GM18517 (cell line): ENCODE measurements at regions not wholly inside any gene's neighbourhood (a gene's known extent, or its start where the extent isn't known, plus 50 kb on each side); places are given as distances from the start of the nearest gene placed in this dataset.
"Not testable (repeated sequence)": the region's sequence is repeated elsewhere in the genome, so short reads cannot be mapped to it uniquely, and the experiment has no call there.

Experiments used
- ATAC-seq: cut with Tn5 transposase; IDR thresholded peaks from one replicate; pipeline ENCODE4 v1.9.1; 2021; ENCODE audit warnings: mild to moderate bottlenecking, moderate library complexity; ENCODE audit not compliant: unreplicated experiment

GRCh38 chr10:119996944-119997343, 104.4 kb downstream of the SEC23IP start:
- ATAC-seq = no peak

DNA sequence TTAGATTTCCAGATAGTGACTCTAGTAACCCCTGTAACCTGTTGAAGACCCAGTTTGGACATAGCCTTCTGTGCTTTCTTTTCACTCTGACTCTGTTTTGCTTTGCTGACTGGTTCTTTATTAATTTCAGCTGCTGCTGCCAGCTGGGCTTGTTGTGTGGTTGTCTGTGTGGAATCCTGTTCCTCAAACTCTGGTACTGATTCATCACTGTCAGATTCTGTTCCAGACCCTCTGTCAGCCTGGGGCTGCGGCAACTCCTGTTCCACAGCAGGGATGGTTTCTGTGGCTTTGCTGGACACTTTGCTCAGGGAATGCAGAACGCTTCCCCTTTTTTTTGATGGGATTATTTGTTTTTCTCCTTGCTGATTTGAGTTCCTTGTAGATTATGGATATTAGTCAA, 104.9 kb downstream of the SEC23IP start:
- no peak for ATAC-seq

- ATAC-seq = no peak
Observed at GRCh38 chr10:120002785-120003184, 110.3 kb downstream of the SEC23IP start.

DNA sequence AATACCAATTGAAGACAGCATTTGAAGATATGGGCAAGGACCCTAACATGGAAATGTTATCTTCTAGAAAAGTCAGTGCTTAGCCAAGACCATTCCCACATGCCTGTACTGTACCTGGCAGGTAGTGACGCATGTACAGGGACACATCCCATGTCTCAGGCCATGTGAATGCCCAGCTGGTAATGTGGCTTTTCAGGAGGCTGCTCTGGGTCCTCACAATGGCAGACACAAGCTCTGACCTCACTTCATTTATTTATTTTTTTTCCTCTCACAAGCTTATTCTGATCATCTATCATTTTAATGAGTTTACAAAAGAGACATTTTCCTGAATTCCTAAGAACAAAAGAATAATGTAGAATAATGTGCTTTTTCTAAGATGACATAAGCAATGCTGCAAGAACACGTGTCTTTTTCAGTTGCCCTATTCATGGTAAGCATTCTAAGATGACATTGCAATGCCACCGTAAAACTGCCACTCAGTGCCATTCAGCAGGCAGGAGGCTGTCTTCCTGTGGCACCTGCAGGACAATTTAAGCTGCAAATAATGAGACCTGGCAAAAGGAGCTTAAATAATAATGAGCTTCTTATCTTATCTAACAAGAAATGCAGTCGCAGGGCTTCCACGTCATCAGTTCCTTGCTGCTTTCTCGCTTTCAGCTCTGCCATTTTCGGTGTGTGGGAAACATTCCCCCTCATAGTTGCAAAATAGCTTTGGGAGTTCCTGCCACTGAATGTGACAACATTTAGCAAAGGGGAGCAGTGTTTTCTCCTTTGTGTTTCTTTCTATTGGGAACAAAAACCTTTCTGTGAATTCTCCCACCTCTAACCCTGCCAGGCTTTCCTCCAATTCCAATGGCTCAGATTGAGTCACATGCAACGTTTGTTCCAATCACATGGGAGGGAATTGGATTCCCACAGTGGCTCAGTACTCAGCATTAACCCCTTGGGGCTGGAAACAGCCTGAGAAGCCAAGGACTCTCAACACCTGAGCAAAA, 113.0 kb downstream of the SEC23IP start:
- no peak for ATAC-seq

DNA sequence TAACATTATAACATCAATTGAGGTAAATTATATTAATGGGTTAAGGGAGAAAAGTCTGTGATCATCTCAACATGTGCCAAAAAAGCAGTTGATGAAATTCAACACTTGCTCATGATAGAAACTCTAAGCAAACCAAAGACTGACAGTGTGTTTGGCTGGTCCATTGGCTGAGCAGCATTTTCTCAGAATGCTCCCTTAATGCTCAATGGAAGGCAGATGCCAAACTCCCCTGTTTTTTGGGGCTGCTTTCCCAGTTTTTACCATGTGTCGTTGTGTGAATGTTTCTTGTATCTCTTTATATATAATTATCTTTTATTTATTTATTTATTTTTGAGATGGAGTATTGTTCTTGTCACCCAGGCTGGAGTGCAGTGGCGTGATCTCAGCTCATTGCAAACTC, 114.7 kb downstream of the SEC23IP start:
- ATAC-seq = no peak

GRCh38 chr10:120011359-120012130, 119.0 kb downstream of the SEC23IP start:
- ATAC-seq = no peak

DNA sequence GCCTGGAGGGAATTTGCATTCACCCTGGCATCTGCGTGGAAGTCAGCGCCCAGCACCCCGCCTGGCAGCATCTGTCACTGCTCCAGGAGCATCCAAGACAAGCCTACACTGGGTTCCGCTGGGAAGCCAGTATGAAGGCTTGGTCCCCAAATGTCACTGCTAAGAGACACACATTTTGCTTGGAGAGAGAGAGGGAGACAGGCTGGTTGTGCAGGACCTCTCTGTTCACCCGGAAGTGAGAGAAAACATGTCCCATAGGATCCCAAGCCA, 119.5 kb downstream of the SEC23IP start:
- ATAC-seq = no peak

DNA sequence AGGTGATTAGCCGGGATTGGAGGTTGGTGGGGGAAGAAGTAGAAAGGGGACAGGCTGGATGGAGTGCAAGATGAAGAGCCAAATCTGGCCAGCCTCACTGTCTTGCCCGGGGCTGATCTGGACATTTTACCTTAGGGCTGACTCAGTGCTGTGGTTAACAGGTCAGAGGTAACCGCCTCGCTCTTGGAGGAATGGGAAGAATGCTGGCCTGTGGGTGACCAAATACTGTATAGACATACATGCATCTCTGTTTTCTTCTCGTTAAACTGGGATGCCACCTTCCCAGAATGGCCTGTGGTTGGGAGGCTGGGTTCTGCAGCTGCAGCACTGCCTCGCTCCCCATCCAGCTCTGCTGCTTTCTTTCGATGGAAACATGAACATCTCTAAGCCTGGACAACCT, 120.0 kb downstream of the SEC23IP start:
- ATAC-seq = no peak

DNA sequence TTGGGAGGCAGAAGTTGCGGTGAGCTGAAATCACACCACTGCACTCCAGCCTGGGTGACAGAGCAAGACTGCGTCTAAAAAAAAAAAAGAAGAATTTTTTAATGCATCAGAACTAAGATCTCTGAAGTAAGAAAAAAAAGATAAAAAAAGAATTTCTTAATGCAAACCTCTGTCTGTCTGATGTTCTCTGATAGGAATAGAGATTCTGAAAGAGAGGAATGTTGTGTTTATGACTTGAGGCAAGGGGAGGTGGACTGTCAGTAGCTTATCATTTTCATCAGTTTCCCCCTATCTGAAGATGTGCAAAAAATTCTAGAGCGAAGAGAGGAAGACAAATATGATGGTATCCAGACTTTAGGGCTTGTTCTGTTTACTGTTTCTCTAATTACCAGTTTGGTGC, 121.5 kb downstream of the SEC23IP start:
- no peak for ATAC-seq

GRCh38 chr10:120015064-120015463, 122.5 kb downstream of the SEC23IP start:
- no peak for ATAC-seq

- ATAC-seq = no peak
Observed at GRCh38 chr10:120016906-120017305, 124.4 kb downstream of the SEC23IP start.

- no peak for ATAC-seq
Observed at GRCh38 chr10:120017733-120018417, 125.3 kb downstream of the SEC23IP start.

GRCh38 chr10:120018695-120019094, 126.2 kb downstream of the SEC23IP start:
- ATAC-seq = no peak

GRCh38 chr10:120019568-120019967, 127.0 kb downstream of the SEC23IP start:
- ATAC-seq = no peak

- ATAC-seq = no peak
Observed at GRCh38 chr10:120022357-120022756, 129.8 kb downstream of the SEC23IP start.

- no peak for ATAC-seq
Observed at GRCh38 chr10:120034236-120034635, 141.7 kb downstream of the SEC23IP start.

DNA sequence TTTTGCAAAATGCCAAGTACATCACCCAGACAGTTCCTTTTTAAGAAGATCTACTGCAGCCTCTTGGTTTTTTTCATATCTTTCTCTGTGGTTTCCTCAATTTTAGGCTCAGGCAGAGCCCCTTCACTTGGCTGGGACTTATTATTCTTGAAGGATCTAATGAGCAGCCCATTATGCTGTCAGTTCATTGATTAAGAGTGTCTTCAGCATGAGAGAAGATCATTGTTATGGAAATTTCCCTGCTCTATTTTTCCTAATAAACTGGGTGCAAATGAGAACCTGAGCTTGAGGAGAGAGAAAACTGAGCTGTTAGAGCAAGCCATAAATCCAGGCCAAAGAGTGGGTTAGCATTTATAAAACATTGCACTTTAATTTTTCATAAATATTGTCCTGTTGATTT, 146.5 kb downstream of the SEC23IP start:
- no peak for ATAC-seq

DNA sequence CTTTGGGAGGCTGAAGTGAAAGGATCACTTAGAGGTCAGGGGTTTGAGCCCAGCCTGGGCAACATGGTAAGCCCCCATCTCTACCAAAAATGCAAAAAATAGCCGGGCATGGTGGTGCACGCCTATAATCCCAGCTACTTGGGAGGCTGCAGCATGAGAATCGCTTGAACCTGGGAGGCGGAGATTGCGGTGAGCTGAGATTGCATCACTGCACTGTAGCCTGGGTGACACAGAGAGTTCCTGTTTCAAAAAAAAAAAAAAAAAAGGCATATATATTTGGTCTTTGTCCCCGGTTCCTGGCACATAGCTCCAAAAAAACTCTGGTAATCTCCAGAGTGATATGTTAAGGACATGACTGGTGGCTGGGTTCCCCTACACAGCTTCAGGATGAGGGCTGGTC, 147.3 kb downstream of the SEC23IP start:
- no peak for ATAC-seq

DNA sequence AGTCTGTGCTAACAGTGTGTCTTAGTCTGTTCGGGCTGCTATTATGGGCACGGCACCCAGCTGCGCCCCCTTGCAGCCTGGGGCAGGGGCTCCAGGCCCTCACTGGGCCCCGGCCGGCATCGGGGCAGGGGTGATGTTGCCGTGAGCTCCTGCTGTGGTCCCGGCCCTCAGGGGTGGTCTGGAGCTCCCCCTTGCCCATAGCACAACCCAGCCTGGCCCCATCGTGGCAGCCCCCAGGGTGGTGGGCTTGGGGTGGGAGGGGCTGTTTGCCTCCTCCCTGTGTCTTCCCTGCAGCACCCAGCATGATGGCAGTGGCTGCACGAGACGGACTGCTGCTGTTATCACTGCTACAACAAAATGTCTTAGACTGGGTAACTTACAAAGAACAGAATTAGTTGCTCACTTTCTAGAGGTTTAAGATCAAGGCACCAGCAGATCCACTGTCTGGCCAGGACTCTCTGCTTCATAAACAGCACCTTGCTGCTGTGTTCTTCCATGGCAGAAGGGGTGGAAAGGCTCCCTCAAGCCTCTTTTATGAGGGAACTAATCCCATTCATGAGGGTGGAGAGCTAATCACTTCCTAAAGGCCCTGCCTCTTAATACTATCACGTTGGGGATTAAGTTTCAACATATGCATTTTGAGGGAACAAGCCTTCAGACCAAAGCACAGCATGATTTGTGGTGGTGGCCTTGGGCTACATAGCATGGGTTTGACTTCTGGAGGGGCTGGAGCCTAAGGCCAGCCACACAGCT, 149.5 kb downstream of the SEC23IP start:
- ATAC-seq = no peak

DNA sequence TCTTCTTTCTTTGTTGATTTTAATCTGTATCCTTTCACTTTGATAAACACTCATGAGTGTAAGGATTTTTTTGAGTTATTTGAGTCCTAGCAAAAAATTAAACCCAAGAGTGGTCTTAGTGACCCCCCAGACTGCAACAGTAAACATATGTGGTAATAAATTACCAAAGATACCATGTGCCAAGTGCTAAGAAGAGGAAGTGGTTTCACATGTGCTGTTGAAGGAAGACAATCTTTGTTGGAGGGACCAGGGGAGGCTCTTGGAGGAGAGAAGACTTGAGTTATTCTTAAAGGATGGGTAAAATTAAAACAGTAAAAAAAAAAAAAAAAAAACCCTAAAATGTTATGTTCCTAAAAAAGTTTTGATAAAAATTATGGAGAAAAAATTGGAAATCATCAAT, 150.2 kb downstream of the SEC23IP start:
- ATAC-seq = no peak

GRCh38 chr10:120047373-120047772, 154.8 kb downstream of the SEC23IP start:
- ATAC-seq = not testable (repeated sequence)
